ENCODE measurements at regions not wholly inside any gene's neighbourhood (a gene's known extent, or its start where the extent isn't known, plus 50 kb on each side); places are given as distances from the start of the nearest gene placed in this dataset.

DNA sequence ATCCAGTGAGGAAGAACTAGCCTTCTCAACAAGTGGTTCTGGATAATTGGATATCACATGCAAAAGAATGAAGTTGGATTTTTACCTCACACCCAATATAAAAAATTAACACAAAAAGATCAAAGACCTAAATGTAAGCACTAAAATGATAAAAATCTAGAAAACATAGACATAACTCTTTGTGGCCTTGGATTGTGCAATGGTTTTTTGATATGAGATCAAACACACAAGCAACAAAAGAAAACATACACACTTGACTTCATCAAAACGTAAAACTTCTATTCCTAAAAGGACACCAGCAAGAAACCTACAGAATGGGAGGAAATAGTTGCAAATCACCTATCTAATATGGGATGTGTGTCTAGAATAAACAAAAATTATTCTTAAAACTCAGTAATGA, 54.1 kb upstream of the NFE2L2 start:
- TF ChIP-seq, protein P1, sequence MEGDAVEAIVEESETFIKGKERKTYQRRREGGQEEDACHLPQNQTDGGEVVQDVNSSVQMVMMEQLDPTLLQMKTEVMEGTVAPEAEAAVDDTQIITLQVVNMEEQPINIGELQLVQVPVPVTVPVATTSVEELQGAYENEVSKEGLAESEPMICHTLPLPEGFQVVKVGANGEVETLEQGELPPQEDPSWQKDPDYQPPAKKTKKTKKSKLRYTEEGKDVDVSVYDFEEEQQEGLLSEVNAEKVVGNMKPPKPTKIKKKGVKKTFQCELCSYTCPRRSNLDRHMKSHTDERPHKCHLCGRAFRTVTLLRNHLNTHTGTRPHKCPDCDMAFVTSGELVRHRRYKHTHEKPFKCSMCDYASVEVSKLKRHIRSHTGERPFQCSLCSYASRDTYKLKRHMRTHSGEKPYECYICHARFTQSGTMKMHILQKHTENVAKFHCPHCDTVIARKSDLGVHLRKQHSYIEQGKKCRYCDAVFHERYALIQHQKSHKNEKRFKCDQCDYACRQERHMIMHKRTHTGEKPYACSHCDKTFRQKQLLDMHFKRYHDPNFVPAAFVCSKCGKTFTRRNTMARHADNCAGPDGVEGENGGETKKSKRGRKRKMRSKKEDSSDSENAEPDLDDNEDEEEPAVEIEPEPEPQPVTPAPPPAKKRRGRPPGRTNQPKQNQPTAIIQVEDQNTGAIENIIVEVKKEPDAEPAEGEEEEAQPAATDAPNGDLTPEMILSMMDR (IDR thresholded peaks at IDR 0.05; ENCODE audit: low read depth, low read length, poor library complexity, severe bottlenecking) = no peak
- no peak for TF ChIP-seq EZH2phosphoT487 (IDR thresholded peaks at IDR 0.05; ENCODE audit: borderline replicate concordance, low read length)
